SK-N-DZ (cell line): ENCODE measurements at regions not wholly inside any gene's neighbourhood (a gene's known extent, or its start where the extent isn't known, plus 50 kb on each side); places are given as distances from the start of the nearest gene placed in this dataset.

Experiments
- DNase-seq: peaks from one replicate; pipeline ENCODE4 v3.0.0-alpha.2; 2015; ENCODE audit warnings: low spot score

- no peak for DNase-seq
These were observed 154.7 kb downstream of the KTN1 start for GRCh38 chr14:55734731-55735130.

- DNase-seq: no peak
These were observed 160.1 kb downstream of the KTN1 start for GRCh38 chr14:55739967-55740648.

- no peak for DNase-seq
These were observed 160.6 kb downstream of the KTN1 start for GRCh38 chr14:55740649-55740989.

GRCh38 chr14:55741240-55741639, 161.2 kb downstream of the KTN1 start:
- DNase-seq: no peak

GRCh38 chr14:55743551-55743950, 163.5 kb downstream of the KTN1 start:
- DNase-seq: no peak

GRCh38 chr14:55744321-55744720, 164.3 kb downstream of the KTN1 start:
- DNase-seq: no peak

GRCh38 chr14:55745906-55746305, 165.9 kb downstream of the KTN1 start:
- no peak for DNase-seq

GRCh38 chr14:55746558-55746957, 166.6 kb downstream of the KTN1 start:
- no peak for DNase-seq

GRCh38 chr14:55747186-55747585, 167.2 kb downstream of the KTN1 start:
- no peak for DNase-seq

- DNase-seq: no peak
These were observed 169.3 kb downstream of the KTN1 start for GRCh38 chr14:55749201-55749812.

GRCh38 chr14:55749946-55750345, 169.9 kb downstream of the KTN1 start:
- DNase-seq: no peak

GRCh38 chr14:55752580-55753390, 172.8 kb downstream of the KTN1 start:
- DNase-seq: no peak

- DNase-seq: no peak
These were observed 174.5 kb downstream of the KTN1 start for GRCh38 chr14:55754471-55754870.

- DNase-seq: no peak
These were observed 174.9 kb downstream of the KTN1 start for GRCh38 chr14:55754871-55755270.

- DNase-seq: no peak
These were observed 176.1 kb downstream of the KTN1 start for GRCh38 chr14:55756078-55756477.

GRCh38 chr14:55756557-55756956, 176.6 kb downstream of the KTN1 start:
- DNase-seq: no peak

- DNase-seq: no peak
These were observed 178.8 kb downstream of the KTN1 start for GRCh38 chr14:55758796-55759195.

- DNase-seq: no peak
These were observed 181.0 kb downstream of the KTN1 start for GRCh38 chr14:55760789-55761566.

- DNase-seq: no peak
These were observed 181.6 kb downstream of the KTN1 start for GRCh38 chr14:55761651-55762050.

- no peak for DNase-seq
These were observed 182.7 kb downstream of the KTN1 start for GRCh38 chr14:55762595-55763232.

- DNase-seq: no peak
These were observed 184.8 kb downstream of the KTN1 start for GRCh38 chr14:55764784-55765183.

GRCh38 chr14:55766071-55766470, 186.1 kb downstream of the KTN1 start:
- DNase-seq: no peak
